ENCODE measurements at regions not wholly inside any gene's neighbourhood (a gene's known extent, or its start where the extent isn't known, plus 50 kb on each side); places are given as distances from the start of the nearest gene placed in this dataset.

DNA sequence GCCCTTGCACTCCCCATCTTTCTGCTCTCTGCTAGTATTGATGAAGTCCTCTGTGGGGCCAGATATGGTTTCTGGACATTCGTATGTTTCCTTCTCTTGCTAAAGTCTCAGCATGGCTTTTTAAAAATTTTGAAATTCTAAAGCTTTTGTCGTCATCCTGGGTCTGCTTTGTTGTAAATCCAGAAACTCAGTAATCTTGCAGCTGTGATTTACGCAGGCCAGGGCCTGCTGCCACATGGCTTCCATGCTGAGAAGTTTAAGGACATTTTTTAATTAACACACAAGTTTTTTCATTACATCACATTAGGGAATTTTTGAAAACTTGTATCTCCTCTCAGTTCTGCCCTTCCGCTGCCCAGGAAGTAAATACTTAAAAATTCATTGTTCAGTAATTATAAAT lies 686.1 kb upstream of the IGFBP3 start:
- H2AFZ ChIP-seq (replicated peaks; ENCODE audit: low read length, poor library complexity) = no peak overlapping the region
- H3K9ac ChIP-seq (ENCODE audit: low read depth, low read length) = no peak overlapping the region
- no peak overlapping the region for H2AK5ac ChIP-seq (ENCODE audit: low read depth, low read length)
- H3K23ac ChIP-seq (ENCODE audit: low read depth, low read length) = no peak overlapping the region
- no peaks in the 10 kb centered on the region for H4K20me1 ChIP-seq (ENCODE audit: insufficient read depth, low read length)
- ATAC-seq (ENCODE audit: low read depth) (no peak), DNase-seq (no peak)
- H2AK9ac ChIP-seq (replicated peaks; ENCODE audit: low read depth, low read length, poor library complexity) = no peak overlapping the region
- H3K27ac ChIP-seq (ENCODE audit: insufficient read depth, low read length) = no peak overlapping the region
- H3K56ac ChIP-seq (ENCODE audit: extremely low read depth, insufficient read depth, low read length) = no peak overlapping the region
- H3K27me3 ChIP-seq (ENCODE audit: control insufficient read depth, insufficient read depth, low read length) = no peaks in the 10 kb centered on the region
- H3K4me1 ChIP-seq (ENCODE audit: control insufficient read depth, insufficient read depth, low read length) = peaks cover 5% of the 10 kb centered on the region
- H3K9me1 ChIP-seq (ENCODE audit: insufficient read depth, low read length) = no peaks in the 10 kb centered on the region
- CTCF ChIA-PET = no interaction called here
- H3K36me3 ChIP-seq (ENCODE audit: control insufficient read depth, insufficient read depth, low read length) = no peaks in the 10 kb centered on the region
- WGBS, 2 experiments (ENCODE audit: extremely low coverage in 2 of 2, insufficient read length in 1 of 2) = no CpG with 5 or more reads among the region's 4 CpGs
- intact Hi-C loops (cut with micrococcal nuclease) (no loop called here), in situ Hi-C loops (cut with MboI; ENCODE audit: low sequenced_read_pairs) (no loop called here), dilution Hi-C loops (cut with HindIII; ENCODE audit: low sequenced_read_pairs, unreplicated experiment) (no loop called here)
- TF ChIP-seq MAFK (IDR thresholded peaks at IDR 0.05; ENCODE audit: low read depth, low read length) (no peak), CEBPB (IDR thresholded peaks at IDR 0.05; ENCODE audit: low read depth, low read length) (no peak), POLR2A (IDR thresholded peaks at IDR 0.05; ENCODE audit: low read depth, low read length) (no peak), CHD1 (IDR thresholded peaks at IDR 0.05; ENCODE audit: low read depth, low read length) (no peak), RFX5 (IDR thresholded peaks at IDR 0.05; ENCODE audit: low read depth, low read length) (no peak), NFE2L2 (IDR thresholded peaks at IDR 0.05; ENCODE audit: low read depth, low read length) (no peak)
- TF ChIP-seq, protein P1, sequence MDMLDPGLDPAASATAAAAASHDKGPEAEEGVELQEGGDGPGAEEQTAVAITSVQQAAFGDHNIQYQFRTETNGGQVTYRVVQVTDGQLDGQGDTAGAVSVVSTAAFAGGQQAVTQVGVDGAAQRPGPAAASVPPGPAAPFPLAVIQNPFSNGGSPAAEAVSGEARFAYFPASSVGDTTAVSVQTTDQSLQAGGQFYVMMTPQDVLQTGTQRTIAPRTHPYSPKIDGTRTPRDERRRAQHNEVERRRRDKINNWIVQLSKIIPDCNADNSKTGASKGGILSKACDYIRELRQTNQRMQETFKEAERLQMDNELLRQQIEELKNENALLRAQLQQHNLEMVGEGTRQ (IDR thresholded peaks at IDR 0.05; ENCODE audit: low read depth, low read length) = no peak
- BruUV-seq (replicated peaks) = no TSS peak
- no peaks in the 10 kb centered on the region for H3K79me1 ChIP-seq (ENCODE audit: low read depth in 1 of 2, low read length in 2 of 2)
- no peak overlapping the region for H4K91ac ChIP-seq (ENCODE audit: insufficient read depth, low read depth, low read length)
- no peak overlapping the region for H2BK20ac ChIP-seq (ENCODE audit: low read depth, low read length)
- H2BK5ac ChIP-seq (ENCODE audit: low read depth, low read length, poor library complexity, severe bottlenecking) = no peak overlapping the region
- H3K4me3 ChIP-seq (ENCODE audit: insufficient read depth, low read depth, low read length) = no peak overlapping the region
- no peak overlapping the region for H2BK15ac ChIP-seq (ENCODE audit: low read depth, low read length)
- no peaks in the 10 kb centered on the region for H3K9me3 ChIP-seq (ENCODE audit: control insufficient read depth, insufficient read depth, low read length)
- H4K8ac ChIP-seq (ENCODE audit: low read depth in 2 of 2, low read length in 2 of 2) = no peak overlapping the region
- H4K5ac ChIP-seq (ENCODE audit: low read depth, low read length) = no peak overlapping the region
- no peak overlapping the region for H3K4me2 ChIP-seq (ENCODE audit: low read depth, low read length)
- H2BK120ac ChIP-seq (ENCODE audit: low read depth, low read length) = no peak overlapping the region
- H3K4ac ChIP-seq (ENCODE audit: low read depth, low read length) = no peak overlapping the region
- no peak overlapping the region for H3K14ac ChIP-seq (replicated peaks; ENCODE audit: low read depth, low read length)
- POLR2A ChIA-PET (ENCODE audit: unreplicated experiment) = no interaction called here
- H3K18ac ChIP-seq (ENCODE audit: low read depth, low read length) = no peak overlapping the region

All from IMR-90 (cell line).